IMR-90 (cell line): ENCODE measurements at regions not wholly inside any gene's neighbourhood (a gene's known extent, or its start where the extent isn't known, plus 50 kb on each side); places are given as distances from the start of the nearest gene placed in this dataset.

Experiments used
- ATAC-seq: fragments of 200-7000 bp; cut with Tn5 transposase; 2 replicates; pipeline ENCODE4 v1.9.1; 2020; ENCODE audit warnings: low read depth, mild to moderate bottlenecking, moderate library complexity
- BruUV-seq: library from RNA; stranded (reverse); fragments of 400-500 nt; replicated peaks from 2 replicates; lab custom pipeline; 2021; lab: Mats Ljungman, UMichigan
- CTCF ChIA-PET: fragments of 300-600 bp; formaldehyde crosslinking; extraction: SDS; loops from one replicate; lab custom pipeline; 2021; ENCODE audit warnings: antibody characterized with exemption; lab: Yijun Ruan, JAX
- POLR2A ChIA-PET: fragments of 300-600 bp; sonication (Branson Sonifier 250); formaldehyde crosslinking; loops from one replicate; lab custom pipeline; 2022; ENCODE audit warnings: antibody characterized with exemption; ENCODE audit not compliant: unreplicated experiment; lab: Charles Lee
- DNase-seq: peaks from one replicate; pipeline ENCODE4 v3.0.0; 2013
- H2AFZ ChIP-seq: replicated peaks from 2 replicates; pipeline ENCODE3; 2013; ENCODE audit warnings: low read length, mild to moderate bottlenecking; ENCODE audit not compliant: poor library complexity
- H2AK5ac ChIP-seq: 2 replicates; pipeline ENCODE4 v1.6.1; 2013; ENCODE audit warnings: low read depth, low read length, inconsistent platforms
- H2AK9ac ChIP-seq: replicated peaks from 2 replicates; pipeline ENCODE3; 2013; ENCODE audit warnings: mild to moderate bottlenecking, low read depth, low read length, moderate library complexity; ENCODE audit not compliant: poor library complexity
- H2BK120ac ChIP-seq: 2 replicates; pipeline ENCODE4 v1.6.1; 2013; ENCODE audit warnings: low read depth, low read length, inconsistent platforms
- H2BK15ac ChIP-seq: 3 replicates; pipeline ENCODE4 v1.6.1; 2013; ENCODE audit warnings: low read depth, low read length, inconsistent platforms
- H2BK20ac ChIP-seq: 2 replicates; pipeline ENCODE4 v1.6.1; 2013; ENCODE audit warnings: low read depth, mild to moderate bottlenecking, inconsistent platforms, low read length, moderate library complexity
- H2BK5ac ChIP-seq: 2 replicates; pipeline ENCODE4 v1.6.1; 2013; ENCODE audit warnings: mild to moderate bottlenecking, low read depth, low read length, inconsistent platforms; ENCODE audit not compliant: poor library complexity, severe bottlenecking
- H3K14ac ChIP-seq: replicated peaks from 2 replicates; pipeline ENCODE4 v1.6.1; 2013; ENCODE audit warnings: low read depth, low read length, inconsistent platforms
- H3K18ac ChIP-seq: 2 replicates; pipeline ENCODE4 v1.6.1; 2013; ENCODE audit warnings: low read depth, low read length, control low read depth
- H3K23ac ChIP-seq: 2 replicates; pipeline ENCODE4 v1.6.1; 2013; ENCODE audit warnings: low read depth, low read length, inconsistent platforms
- H3K27ac ChIP-seq: 2 replicates; pipeline ENCODE4 v1.5.1; 2013; ENCODE audit warnings: mild to moderate bottlenecking, control low read depth, low read length; ENCODE audit not compliant: insufficient read depth
- H3K27me3 ChIP-seq: 2 replicates; pipeline ENCODE4 v1.6.1; 2013; ENCODE audit warnings: low read length; ENCODE audit not compliant: control insufficient read depth, insufficient read depth
- H3K36me3 ChIP-seq: 2 replicates; pipeline ENCODE4 v1.6.1; 2013; ENCODE audit warnings: low read length, mixed read lengths; ENCODE audit not compliant: control insufficient read depth, insufficient read depth
- H3K4ac ChIP-seq: 2 replicates; pipeline ENCODE4 v1.6.1; 2013; ENCODE audit warnings: low read depth, low read length, inconsistent platforms
- H3K4me1 ChIP-seq: 2 replicates; pipeline ENCODE4 v1.6.1; 2013; ENCODE audit warnings: low read length, mixed read lengths; ENCODE audit not compliant: control insufficient read depth, insufficient read depth
- H3K4me2 ChIP-seq: 2 replicates; pipeline ENCODE4 v1.6.1; 2013; ENCODE audit warnings: low read depth, mild to moderate bottlenecking, control low read depth, low read length, moderate library complexity
- H3K4me3 ChIP-seq: 2 replicates; pipeline ENCODE4 v1.5.1; 2013; ENCODE audit warnings: low read depth, mild to moderate bottlenecking, control low read depth, low read length, moderate library complexity; ENCODE audit not compliant: insufficient read depth
- H3K56ac ChIP-seq: 2 replicates; pipeline ENCODE4 v1.6.1; 2013; ENCODE audit warnings: low read length, inconsistent platforms; ENCODE audit not compliant: insufficient read depth; ENCODE audit errors: extremely low read depth
- H3K79me1 ChIP-seq, 2 experiments: 2 replicates each; pipeline ENCODE4 v1.6.1; 2013; ENCODE audit warnings: low read length in 2 of 2, inconsistent platforms in 1 of 2, low read depth in 1 of 2
- H3K9ac ChIP-seq: 2 replicates; pipeline ENCODE4 v1.6.1; 2013; ENCODE audit warnings: low read depth, low read length, control low read depth
- H3K9me1 ChIP-seq: 2 replicates; pipeline ENCODE4 v1.6.1; 2013; ENCODE audit warnings: low read length, inconsistent platforms; ENCODE audit not compliant: insufficient read depth
- H3K9me3 ChIP-seq: 2 replicates; pipeline ENCODE4 v1.6.1; 2013; ENCODE audit warnings: low read length; ENCODE audit not compliant: control insufficient read depth, insufficient read depth
- H4K20me1 ChIP-seq: 2 replicates; pipeline ENCODE4 v1.6.1; 2013; ENCODE audit warnings: low read length, inconsistent platforms; ENCODE audit not compliant: insufficient read depth
- H4K5ac ChIP-seq: 2 replicates; pipeline ENCODE4 v1.6.1; 2013; ENCODE audit warnings: mild to moderate bottlenecking, low read depth, low read length, control low read depth
- H4K8ac ChIP-seq, 2 experiments: 2 replicates each; pipeline ENCODE4 v1.6.1; 2013; ENCODE audit warnings: low read depth in 2 of 2, low read length in 2 of 2, control low read depth in 1 of 2, inconsistent platforms in 1 of 2
- H4K91ac ChIP-seq: 2 replicates; pipeline ENCODE4 v1.6.1; 2013; ENCODE audit warnings: low read depth, low read length, inconsistent platforms; ENCODE audit not compliant: insufficient read depth
- NFE2L2 ChIP-seq: fragments of 150-350 bp; IDR thresholded peaks from 2 replicates; pipeline ENCODE4 v1.6.1; 2016; ENCODE audit warnings: low read depth, mild to moderate bottlenecking, low read length
- SMC3 ChIP-seq: fragments of 150-350 bp; IDR thresholded peaks from 2 replicates; pipeline ENCODE4 v1.6.1; 2016; ENCODE audit warnings: low read depth, mild to moderate bottlenecking, antibody characterized with exemption, low read length, moderate library complexity
- WGBS, 2 experiments: methylation state at CpG; one replicate each; pipeline versions ENCODE4 v1.1.5 to v1.1.7; 2013; ENCODE audit warnings: missing lambda C conversion rate in 2 of 2; ENCODE audit not compliant: insufficient read length in 1 of 2; ENCODE audit errors: extremely low coverage in 2 of 2; 5-methylcytosine and 5-hydroxymethylcytosine counted together
- dilution Hi-C: fragments of 300-500 bp; cut with HindIII; formaldehyde crosslinking; loops from one replicate; pipeline ENCODE4 v1.14.3; 2018; ENCODE audit warnings: low sequenced_read_pairs; ENCODE audit not compliant: unreplicated experiment
- in situ Hi-C: fragments of 300-500 bp; cut with MboI; formaldehyde crosslinking; loops from 3 replicates; pipeline ENCODE4 v1.14.3; 2019; ENCODE audit warnings: low sequenced_read_pairs, inconsistent platforms, mixed read lengths
- intact Hi-C: fragments of 100-400 bp; cut with micrococcal nuclease; formaldehyde crosslinking; loops from 2 replicates; pipeline ENCODE4 v1.10.0; 2022

DNA sequence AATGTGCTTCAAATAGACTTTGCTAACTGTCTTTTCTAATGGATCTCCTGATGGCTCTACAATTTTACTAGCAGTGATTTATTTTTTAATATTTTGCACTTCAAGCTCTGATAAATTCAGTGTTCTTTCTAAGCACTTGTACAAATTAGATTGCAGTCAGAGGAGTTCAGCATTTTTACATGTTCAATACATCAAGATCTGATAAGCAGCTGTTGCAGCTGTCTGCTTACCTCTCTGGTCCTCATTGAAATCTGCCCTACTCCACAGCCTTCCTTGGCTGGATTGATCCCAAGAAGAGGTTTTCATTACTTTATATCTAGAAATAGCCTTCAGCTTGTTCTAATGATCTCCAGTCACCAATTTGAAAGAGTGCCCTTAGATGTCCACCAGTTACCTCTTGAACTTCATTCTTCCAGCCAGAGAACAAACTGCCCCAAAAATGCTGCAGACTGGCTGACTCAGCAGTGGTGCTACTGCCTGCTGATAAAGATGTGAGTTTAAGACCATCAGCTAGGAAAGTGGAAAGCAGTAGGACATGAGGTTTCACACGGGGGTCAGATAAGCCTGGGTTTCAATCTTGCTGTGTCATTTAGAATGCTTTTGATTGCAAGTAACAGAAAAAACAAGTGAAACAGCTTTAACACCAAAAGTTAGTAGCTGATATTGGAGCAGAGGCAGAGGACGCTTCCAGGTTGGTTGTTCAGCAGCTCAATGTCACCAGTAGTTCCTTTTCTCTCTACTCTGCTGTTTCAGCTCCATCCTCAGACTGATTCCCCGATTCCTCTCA, 350.9 kb upstream of the NPVF start:
- in situ Hi-C loops (no loop called here), intact Hi-C loops (no loop called here), dilution Hi-C loops (no loop called here)
- no TSS peak for BruUV-seq
- Histone ChIP-seq H2BK20ac (no peak overlapping the region), H2AFZ (no peak overlapping the region), H3K4me3 (no peak overlapping the region), H2AK5ac (no peak overlapping the region), H3K4me2 (no peak overlapping the region), H4K5ac (no peak overlapping the region), H3K36me3 (no peaks in the 10 kb centered on the region), H3K27ac (no peak overlapping the region), H4K91ac (no peak overlapping the region), H4K20me1 (no peaks in the 10 kb centered on the region), H3K23ac (no peak overlapping the region), H2BK120ac (no peak overlapping the region), H3K9me3 (no peaks in the 10 kb centered on the region), H3K4me1 (no peaks in the 10 kb centered on the region), H3K9me1 (no peaks in the 10 kb centered on the region), H3K4ac (no peak overlapping the region), H2AK9ac (no peak overlapping the region), H2BK5ac (no peak overlapping the region), H3K27me3 (no peaks in the 10 kb centered on the region), H3K18ac (no peak overlapping the region), H3K14ac (no peak overlapping the region), H3K56ac (no peak overlapping the region), H4K8ac (no peak overlapping the region), H3K9ac (no peak overlapping the region), H3K79me1 (no peaks in the 10 kb centered on the region), H2BK15ac (no peak overlapping the region)
- POLR2A ChIA-PET, result no interaction called here
- TF ChIP-seq NFE2L2, result no peak
- no peak for TF ChIP-seq SMC3
- DNase-seq (no peak), ATAC-seq (no peak)
- WGBS, 2 experiments, result 57% methylated on average over 2 of the region's 3 CpGs; no CpG with 5 or more reads in 1 of the 2 experiments
- CTCF ChIA-PET, result interaction anchor here (0.5 to 0.9 kb wide), 3 partner anchors 13 to 763 kb away, joined by 3 to 4 read pairs (median 3); no protein-coding TSS in a partner anchor
